Stimulated activated naive B cell treated with anti-CD40 and anti-IgM and Interleukin-4, amounts not matched to agents 10 μg/mL and 1 μg/mL and 100 μg/mL, for 72 hours (primary cell): ENCODE measurements at regions not wholly inside any gene's neighbourhood (a gene's known extent, or its start where the extent isn't known, plus 50 kb on each side); places are given as distances from the start of the nearest gene placed in this dataset.

Experiments used
- ATAC-seq, 2 donors: fragments of 150-1000 bp; cut with Tn5 transposase; replicated peaks; 2 replicates each; pipeline ENCODE4 v1.10.0; 2021; ENCODE audit warnings: moderate library complexity in 1 of 2
- DNase-seq: peaks from one replicate; pipeline ENCODE4 v3.0.0; 2021
- H3K27ac Mint-ChIP-seq: one replicate; pipeline ENCODE4 v1.8.0; 2022; ENCODE audit warnings: mild to moderate bottlenecking, mixed read lengths
- H3K27me3 Mint-ChIP-seq, 2 donors: one replicate each; pipeline ENCODE4 v1.8.0; 2022; ENCODE audit warnings: mixed read lengths in 2 of 2
- H3K36me3 Mint-ChIP-seq, 2 donors: one replicate each; pipeline ENCODE4 v1.8.0; 2022; ENCODE audit warnings: mixed read lengths in 2 of 2, mild to moderate bottlenecking in 1 of 2
- H3K4me1 Mint-ChIP-seq, 2 donors: one replicate each; pipeline ENCODE4 v1.8.0; 2022; ENCODE audit warnings: mixed read lengths in 2 of 2, mild to moderate bottlenecking in 1 of 2
- H3K4me3 Mint-ChIP-seq, 2 donors: one replicate each; pipeline ENCODE4 v1.8.0; 2022; ENCODE audit warnings: mild to moderate bottlenecking in 2 of 2, mixed read lengths in 2 of 2, moderate library complexity in 1 of 2
- H3K9me3 Mint-ChIP-seq, 2 donors: one replicate each; pipeline ENCODE4 v1.8.0; 2022; ENCODE audit warnings: mixed read lengths in 2 of 2, mild to moderate bottlenecking in 1 of 2

GRCh38 chr3:110384601-110385000 lies 687.0 kb upstream of the NECTIN3 start:
- Mint-ChIP-seq H3K27ac (no peak overlapping the region), H3K9me3 (no peaks in the 10 kb centered on the region), H3K36me3 (no peaks in the 10 kb centered on the region), H3K4me3 (no peak overlapping the region), H3K4me1 (no peaks in the 10 kb centered on the region), H3K27me3 (no peaks in the 10 kb centered on the region)
- ATAC-seq = no peak
- DNase-seq = no peak

GRCh38 chr3:110389005-110389404 lies 682.6 kb upstream of the NECTIN3 start:
- DNase-seq (no peak), ATAC-seq (no peak)
- H3K9me3 Mint-ChIP-seq = no peaks in the 10 kb centered on the region
- no peaks in the 10 kb centered on the region for H3K4me1 Mint-ChIP-seq
- H3K27ac Mint-ChIP-seq = no peak overlapping the region
- no peaks in the 10 kb centered on the region for H3K27me3 Mint-ChIP-seq
- no peaks in the 10 kb centered on the region for H3K36me3 Mint-ChIP-seq
- H3K4me3 Mint-ChIP-seq = no peak overlapping the region

DNA sequence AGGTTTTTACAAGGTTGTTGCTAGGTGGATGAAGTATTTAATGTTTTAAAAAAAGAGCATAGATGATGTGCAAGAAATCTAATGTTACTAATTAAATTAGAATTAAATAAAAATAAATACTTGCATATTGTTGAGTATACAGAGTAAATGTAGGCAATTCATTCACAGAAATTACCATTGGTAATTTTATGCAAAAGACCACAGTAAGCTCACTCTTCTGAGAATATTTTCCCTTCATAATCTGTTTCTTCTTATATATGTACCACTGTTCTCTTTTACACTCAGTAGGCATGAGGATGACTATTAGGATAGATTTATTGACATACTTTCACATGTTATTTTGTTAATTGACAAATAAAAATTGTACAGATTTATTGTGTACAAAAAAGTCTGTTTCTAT lies 681.2 kb upstream of the NECTIN3 start:
- H3K27me3 Mint-ChIP-seq = no peaks in the 10 kb centered on the region
- no peak for DNase-seq
- no peaks in the 10 kb centered on the region for H3K4me1 Mint-ChIP-seq
- H3K27ac Mint-ChIP-seq = no peak overlapping the region
- no peak for ATAC-seq
- no peak overlapping the region for H3K4me3 Mint-ChIP-seq
- H3K9me3 Mint-ChIP-seq = no peaks in the 10 kb centered on the region
- H3K36me3 Mint-ChIP-seq = no peaks in the 10 kb centered on the region

- no peak for DNase-seq
- H3K27ac Mint-ChIP-seq = no peak overlapping the region
- H3K9me3 Mint-ChIP-seq = no peaks in the 10 kb centered on the region
- ATAC-seq = no peak
- no peak overlapping the region for H3K4me3 Mint-ChIP-seq
- H3K4me1 Mint-ChIP-seq = no peaks in the 10 kb centered on the region
- no peaks in the 10 kb centered on the region for H3K36me3 Mint-ChIP-seq
- no peaks in the 10 kb centered on the region for H3K27me3 Mint-ChIP-seq
Observed at GRCh38 chr3:110391042-110391441, 680.6 kb upstream of the NECTIN3 start.

GRCh38 chr3:110391640-110392395 lies 679.8 kb upstream of the NECTIN3 start:
- Mint-ChIP-seq H3K9me3 (no peaks in the 10 kb centered on the region), H3K27me3 (no peaks in the 10 kb centered on the region), H3K4me1 (no peaks in the 10 kb centered on the region), H3K27ac (no peak overlapping the region), H3K36me3 (no peaks in the 10 kb centered on the region), H3K4me3 (no peak overlapping the region)
- no peak for ATAC-seq
- DNase-seq = no peak

DNA sequence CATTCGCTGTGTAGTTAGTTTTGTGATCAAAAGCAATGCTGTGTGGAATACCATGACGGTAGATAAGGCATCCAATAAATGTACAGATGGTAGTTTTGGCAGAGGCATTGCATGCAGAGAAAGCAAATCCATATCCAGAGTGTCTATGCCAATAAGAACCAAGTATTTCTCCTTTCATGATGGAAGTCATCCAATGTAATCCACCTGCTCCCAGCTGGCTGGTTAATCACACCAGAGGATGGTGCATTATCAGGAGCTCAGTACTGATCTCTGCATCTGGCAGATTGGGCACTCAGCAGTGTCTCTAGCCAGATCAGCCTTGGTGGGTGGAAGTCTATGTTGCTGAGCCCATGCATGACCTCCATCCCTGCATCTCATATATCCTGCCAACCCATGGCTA lies 677.7 kb upstream of the NECTIN3 start:
- Mint-ChIP-seq H3K4me3 (no peak overlapping the region), H3K36me3 (no peaks in the 10 kb centered on the region), H3K4me1 (no peaks in the 10 kb centered on the region), H3K27ac (no peak overlapping the region), H3K9me3 (no peaks in the 10 kb centered on the region), H3K27me3 (no peaks in the 10 kb centered on the region)
- ATAC-seq = no peak
- DNase-seq = no peak

- DNase-seq (no peak), ATAC-seq (no peak)
- Mint-ChIP-seq H3K9me3 (peaks cover 5 to 11% of the 10 kb centered on the region in 2 donors), H3K4me1 (no peaks in the 10 kb centered on the region), H3K36me3 (no peaks in the 10 kb centered on the region), H3K27me3 (no peaks in the 10 kb centered on the region), H3K27ac (no peak overlapping the region), H3K4me3 (no peak overlapping the region)
Observed at GRCh38 chr3:110397115-110397514, 674.5 kb upstream of the NECTIN3 start.

DNA sequence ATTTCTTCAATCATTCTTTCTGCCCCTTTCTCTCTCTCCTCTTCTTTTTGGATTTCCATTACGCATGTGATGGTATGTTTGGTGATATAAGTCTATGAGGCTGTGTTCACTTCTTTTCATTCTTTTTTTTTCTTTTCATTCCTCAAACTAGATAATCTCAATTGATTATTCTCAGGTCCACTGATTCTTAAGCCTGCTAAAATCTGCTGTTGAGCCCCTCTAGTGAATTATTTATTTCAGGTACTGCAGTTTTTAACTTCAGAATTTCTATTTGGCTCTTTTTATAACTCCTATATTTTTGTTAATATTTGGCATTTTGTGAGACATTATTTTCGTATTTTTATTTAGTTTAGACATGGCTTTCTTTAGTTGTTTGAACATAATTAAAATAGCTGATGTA lies 671.3 kb upstream of the NECTIN3 start:
- H3K9me3 Mint-ChIP-seq = peaks cover 5 to 11% of the 10 kb centered on the region in 2 donors
- DNase-seq (no peak), ATAC-seq (no peak)
- H3K4me1 Mint-ChIP-seq = no peaks in the 10 kb centered on the region
- no peaks in the 10 kb centered on the region for H3K27me3 Mint-ChIP-seq
- H3K36me3 Mint-ChIP-seq = no peaks in the 10 kb centered on the region
- no peak overlapping the region for H3K4me3 Mint-ChIP-seq
- H3K27ac Mint-ChIP-seq = no peak overlapping the region

GRCh38 chr3:110405830-110406585 lies 665.6 kb upstream of the NECTIN3 start:
- no peaks in the 10 kb centered on the region for H3K4me1 Mint-ChIP-seq
- ATAC-seq (no peak), DNase-seq (no peak)
- H3K36me3 Mint-ChIP-seq = no peaks in the 10 kb centered on the region
- H3K27me3 Mint-ChIP-seq = no peaks in the 10 kb centered on the region
- H3K27ac Mint-ChIP-seq = no peak overlapping the region
- no peak overlapping the region for H3K4me3 Mint-ChIP-seq
- H3K9me3 Mint-ChIP-seq = peaks cover 0 to 7% of the 10 kb centered on the region in 2 donors

DNA sequence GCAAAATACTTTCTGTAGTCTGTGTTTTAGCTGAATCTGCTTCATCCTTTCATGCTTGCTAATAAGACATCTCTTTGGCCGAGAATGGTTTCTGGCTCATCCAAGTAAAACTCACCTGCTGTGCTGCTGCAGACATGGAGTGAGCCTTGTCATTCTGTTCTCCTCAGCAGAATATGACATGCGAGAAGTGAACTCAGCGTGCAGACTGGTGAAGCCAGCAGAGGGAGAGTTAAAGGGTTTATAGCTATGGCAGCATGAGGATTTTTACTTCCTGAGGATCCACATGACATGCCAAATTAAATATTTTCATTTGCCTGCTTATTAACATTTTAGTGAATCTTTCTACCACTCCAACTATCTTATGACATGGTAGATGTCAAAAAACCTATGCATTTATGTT lies 658.4 kb upstream of the NECTIN3 start:
- H3K27ac Mint-ChIP-seq = no peak overlapping the region
- no peaks in the 10 kb centered on the region for H3K9me3 Mint-ChIP-seq
- DNase-seq (no peak), ATAC-seq (no peak)
- no peak overlapping the region for H3K4me3 Mint-ChIP-seq
- no peaks in the 10 kb centered on the region for H3K36me3 Mint-ChIP-seq
- H3K27me3 Mint-ChIP-seq = no peaks in the 10 kb centered on the region
- no peaks in the 10 kb centered on the region for H3K4me1 Mint-ChIP-seq

- no peaks in the 10 kb centered on the region for H3K27me3 Mint-ChIP-seq
- DNase-seq (no peak), ATAC-seq (no peak)
- no peak overlapping the region for H3K27ac Mint-ChIP-seq
- no peak overlapping the region for H3K4me3 Mint-ChIP-seq
- H3K36me3 Mint-ChIP-seq = no peaks in the 10 kb centered on the region
- H3K9me3 Mint-ChIP-seq = no peaks in the 10 kb centered on the region
- no peaks in the 10 kb centered on the region for H3K4me1 Mint-ChIP-seq
Observed at GRCh38 chr3:110413807-110414748, 657.5 kb upstream of the NECTIN3 start.

DNA sequence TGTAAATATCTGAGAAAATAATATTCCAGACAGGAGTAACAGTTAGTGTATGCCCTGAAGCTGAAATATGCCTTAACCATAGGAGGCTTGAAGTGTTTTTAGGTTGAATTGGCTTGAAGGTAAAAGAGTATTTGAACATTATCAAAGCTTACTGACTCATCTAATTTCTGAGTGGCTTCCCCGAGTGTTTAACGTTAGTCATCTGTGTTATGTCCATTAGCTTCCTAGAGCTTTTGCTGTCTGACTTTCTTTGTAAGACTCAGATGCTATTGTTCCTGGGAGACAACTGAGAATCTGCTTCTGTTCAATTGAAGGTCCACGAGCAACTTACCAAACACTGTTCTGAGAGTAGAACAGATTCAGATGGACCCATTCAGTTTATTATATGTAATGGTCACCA lies 656.8 kb upstream of the NECTIN3 start:
- no peak overlapping the region for H3K4me3 Mint-ChIP-seq
- no peak for ATAC-seq

DNA sequence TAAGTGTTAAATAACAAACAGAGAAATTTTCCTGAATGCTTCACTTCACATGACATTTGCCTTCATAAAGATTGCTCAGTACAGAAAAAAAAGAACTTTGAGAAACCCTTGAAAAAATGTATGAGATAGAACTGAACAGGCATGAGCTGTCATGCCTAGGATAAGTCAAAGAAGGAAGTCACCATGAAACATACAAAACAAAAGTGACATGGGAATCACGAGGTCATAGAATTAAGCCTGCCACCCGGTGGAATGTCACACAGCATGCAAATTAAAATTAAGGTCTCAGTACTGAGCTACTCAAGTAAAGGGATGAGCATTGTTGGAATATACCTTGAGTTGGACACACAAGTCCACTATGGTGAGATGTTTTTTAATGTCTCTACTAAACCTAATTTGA lies 652.5 kb upstream of the NECTIN3 start:
- Mint-ChIP-seq H3K4me1 (no peaks in the 10 kb centered on the region), H3K4me3 (no peak overlapping the region), H3K27ac (no peak overlapping the region), H3K27me3 (no peaks in the 10 kb centered on the region), H3K9me3 (peaks cover 0 to 2% of the 10 kb centered on the region in 2 donors), H3K36me3 (no peaks in the 10 kb centered on the region)
- no peak for ATAC-seq
- no peak for DNase-seq

More for the DNA sequence above, 656.8 kb upstream of the NECTIN3 start:
- DNase-seq = no peak
- Mint-ChIP-seq H3K27me3 (no peaks in the 10 kb centered on the region), H3K27ac (no peak overlapping the region), H3K9me3 (no peaks in the 10 kb centered on the region), H3K4me1 (no peaks in the 10 kb centered on the region), H3K36me3 (no peaks in the 10 kb centered on the region)

- Mint-ChIP-seq H3K9me3 (peaks cover 0 to 2% of the 10 kb centered on the region in 2 donors), H3K4me3 (no peak overlapping the region), H3K4me1 (no peaks in the 10 kb centered on the region), H3K27me3 (no peaks in the 10 kb centered on the region), H3K27ac (no peak overlapping the region), H3K36me3 (no peaks in the 10 kb centered on the region)
- DNase-seq = no peak
- ATAC-seq = no peak
Observed at GRCh38 chr3:110419601-110420000, 652.0 kb upstream of the NECTIN3 start.
